Mesodermal cell (in vitro differentiated cells): ENCODE measurements at regions not wholly inside any gene's neighbourhood (a gene's known extent, or its start where the extent isn't known, plus 50 kb on each side); places are given as distances from the start of the nearest gene placed in this dataset.

ENCODE experiments used
- H3K27ac ChIP-seq: 2 replicates; pipeline ENCODE4 v1.7.0; 2013; ENCODE audit warnings: mild to moderate bottlenecking, low read depth, low read length, moderate library complexity; ENCODE audit not compliant: severe bottlenecking
- H3K36me3 ChIP-seq: 2 replicates; pipeline ENCODE4 v1.7.1; 2013; ENCODE audit warnings: mild to moderate bottlenecking, low read length, moderate library complexity; ENCODE audit not compliant: control insufficient read depth, insufficient read depth
- H3K4me1 ChIP-seq: one replicate; pipeline ENCODE4 v1.7.1; 2013; ENCODE audit warnings: mild to moderate bottlenecking, low read length; ENCODE audit not compliant: insufficient read depth, control insufficient read depth, poor library complexity, severe bottlenecking
- H3K4me3 ChIP-seq: 2 replicates; pipeline ENCODE4 v1.7.0; 2013; ENCODE audit warnings: low read length, control low read depth, mild to moderate bottlenecking; ENCODE audit not compliant: insufficient read depth, poor library complexity, severe bottlenecking; ENCODE audit errors: extremely low read depth
- H3K9me3 ChIP-seq: 2 replicates; pipeline ENCODE4 v1.7.1; 2013; ENCODE audit warnings: mild to moderate bottlenecking, low read length, moderate library complexity; ENCODE audit not compliant: control insufficient read depth
- WGBS, 2 experiments: methylation state at CpG; one replicate each; pipeline ENCODE4 v1.1.5; 2013; ENCODE audit warnings: missing lambda C conversion rate in 2 of 2; ENCODE audit not compliant: insufficient coverage in 2 of 2; 5-methylcytosine and 5-hydroxymethylcytosine counted together

- Histone ChIP-seq H3K9me3 (no peaks in the 10 kb centered on the region), H3K4me3 (no peak overlapping the region), H3K36me3 (no peaks in the 10 kb centered on the region), H3K4me1 (no peaks in the 10 kb centered on the region), H3K27ac (no peak overlapping the region)
- 83% methylated on average over 1 of the region's 2 CpGs for WGBS, 2 experiments
Measured at GRCh38 chr21:32197896-32198295, 81.0 kb downstream of the MIS18A start.

DNA sequence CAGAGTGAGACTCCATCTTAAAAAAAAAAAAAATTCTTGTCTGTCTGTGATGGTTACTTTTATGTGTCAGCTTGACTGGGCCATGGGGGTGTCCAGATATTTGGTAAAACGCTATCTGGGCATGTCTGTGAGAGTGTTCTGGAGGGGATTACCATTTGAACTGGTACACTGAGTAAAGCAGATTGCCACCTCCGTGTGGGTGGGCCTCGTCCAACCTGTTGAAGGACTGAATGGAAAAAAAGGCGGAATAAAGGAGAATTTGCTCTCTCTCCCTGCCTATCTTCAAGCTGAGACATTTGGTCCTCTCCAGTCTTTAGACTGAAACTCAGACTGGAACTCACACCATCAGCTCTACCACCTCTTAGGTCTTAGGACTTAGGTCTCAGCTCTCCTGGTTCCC lies 82.8 kb downstream of the MIS18A start:
- H3K27ac ChIP-seq = no peak overlapping the region
- 80 to 89% methylated on average over 3 to 4 of the region's 4 CpGs for WGBS, 2 experiments
- H3K36me3 ChIP-seq = no peaks in the 10 kb centered on the region
- H3K9me3 ChIP-seq = no peaks in the 10 kb centered on the region
- H3K4me3 ChIP-seq = no peak overlapping the region
- no peaks in the 10 kb centered on the region for H3K4me1 ChIP-seq

GRCh38 chr21:32193098-32193465 lies 85.8 kb downstream of the MIS18A start:
- no peaks in the 10 kb centered on the region for H3K4me1 ChIP-seq
- WGBS, 2 experiments = 88 to 94% methylated on average over 4 to 6 of the region's 7 CpGs
- no peaks in the 10 kb centered on the region for H3K9me3 ChIP-seq
- no peaks in the 10 kb centered on the region for H3K36me3 ChIP-seq
- no peak overlapping the region for H3K4me3 ChIP-seq
- no peak overlapping the region for H3K27ac ChIP-seq

- Histone ChIP-seq H3K4me3 (no peak overlapping the region), H3K4me1 (no peaks in the 10 kb centered on the region), H3K36me3 (no peaks in the 10 kb centered on the region), H3K9me3 (no peaks in the 10 kb centered on the region), H3K27ac (no peak overlapping the region)
- 91% methylated on average over 10 to 11 of the region's 13 CpGs for WGBS, 2 experiments
Measured at GRCh38 chr21:32192291-32193097, 86.4 kb downstream of the MIS18A start.

DNA sequence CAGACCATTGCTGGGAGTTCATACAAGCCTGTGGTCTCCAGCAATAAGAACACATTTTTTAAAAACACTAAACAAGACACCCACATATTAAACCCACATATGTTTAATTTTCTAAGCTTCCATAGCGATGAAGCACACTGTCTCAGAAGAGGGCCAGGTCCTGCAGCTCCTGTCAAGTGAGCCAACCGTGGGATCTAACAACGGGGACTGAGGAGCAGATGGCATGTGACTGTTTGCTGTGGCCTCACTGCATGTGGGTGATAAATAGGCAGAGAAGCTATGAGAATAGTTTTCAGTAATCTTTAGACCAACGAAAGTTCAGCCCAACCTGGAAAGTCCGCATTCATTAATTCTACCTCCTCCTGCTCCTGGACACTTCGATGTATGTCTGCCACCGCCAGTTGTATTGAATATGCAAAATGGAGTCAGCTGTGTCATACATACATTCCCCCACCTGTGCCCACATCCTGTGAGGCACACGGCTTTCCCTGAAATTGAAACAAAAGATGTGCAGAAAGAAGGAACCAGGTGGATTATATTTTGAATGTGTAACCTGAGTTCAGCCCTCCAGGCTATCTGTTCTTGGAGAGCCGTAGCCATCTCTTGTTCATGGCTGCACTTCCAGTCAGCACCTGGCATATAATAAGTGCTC lies 88.2 kb downstream of the MIS18A start:
- no peaks in the 10 kb centered on the region for H3K4me1 ChIP-seq
- no peaks in the 10 kb centered on the region for H3K36me3 ChIP-seq
- no peak overlapping the region for H3K4me3 ChIP-seq
- WGBS, 2 experiments = 90 to 92% methylated on average over 3 to 5 of the region's 9 CpGs
- no peaks in the 10 kb centered on the region for H3K9me3 ChIP-seq
- H3K27ac ChIP-seq = no peak overlapping the region

- Histone ChIP-seq H3K4me3 (no peak overlapping the region), H3K27ac (no peak overlapping the region), H3K4me1 (no peaks in the 10 kb centered on the region), H3K9me3 (no peaks in the 10 kb centered on the region), H3K36me3 (no peaks in the 10 kb centered on the region)
- 64 to 83% methylated on average over 2 to 4 of the region's 5 CpGs for WGBS, 2 experiments
Measured at GRCh38 chr21:32189688-32190483, 89.0 kb downstream of the MIS18A start.

- H3K4me3 ChIP-seq = no peak overlapping the region
- no peaks in the 10 kb centered on the region for H3K36me3 ChIP-seq
- H3K4me1 ChIP-seq = no peaks in the 10 kb centered on the region
- WGBS, 2 experiments = 89 to 91% methylated on average over 5 to 6 of the region's 8 CpGs
- no peak overlapping the region for H3K27ac ChIP-seq
- no peaks in the 10 kb centered on the region for H3K9me3 ChIP-seq
Measured at GRCh38 chr21:32186804-32187203, 92.0 kb downstream of the MIS18A start.

DNA sequence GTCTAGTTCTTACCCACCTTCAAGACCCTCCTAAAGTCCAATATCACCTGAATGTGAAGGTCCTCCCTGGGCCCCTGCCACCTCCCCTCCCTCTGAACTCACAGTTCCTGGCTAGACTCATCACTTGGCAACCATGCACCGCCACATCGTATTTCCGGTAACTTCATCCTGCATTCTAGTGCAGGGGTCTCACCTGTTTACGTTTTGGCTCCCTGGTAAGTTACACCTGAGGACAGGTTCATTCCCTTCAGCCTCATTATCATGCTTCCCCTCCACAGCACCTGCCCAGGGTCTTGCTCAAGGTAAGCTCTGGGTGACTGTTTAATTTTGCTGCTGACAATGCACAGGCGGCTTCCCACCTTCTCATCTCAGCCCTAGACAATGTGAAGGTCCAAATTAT lies 93.1 kb downstream of the MIS18A start:
- H3K36me3 ChIP-seq = no peaks in the 10 kb centered on the region
- H3K4me3 ChIP-seq = no peak overlapping the region
- H3K27ac ChIP-seq = no peak overlapping the region
- 91 to 100% methylated on average over 5 of the region's 5 CpGs for WGBS, 2 experiments
- H3K4me1 ChIP-seq = no peaks in the 10 kb centered on the region
- peaks cover 1% of the 10 kb centered on the region for H3K9me3 ChIP-seq

GRCh38 chr21:32185103-32185502 lies 93.7 kb downstream of the MIS18A start:
- 100% methylated on average over 1 of the region's 2 CpGs; no CpG with 5 or more reads in 1 of the 2 experiments for WGBS, 2 experiments
- Histone ChIP-seq H3K27ac (no peak overlapping the region), H3K4me3 (no peak overlapping the region), H3K36me3 (no peaks in the 10 kb centered on the region), H3K4me1 (no peaks in the 10 kb centered on the region), H3K9me3 (peaks cover 3% of the 10 kb centered on the region)

DNA sequence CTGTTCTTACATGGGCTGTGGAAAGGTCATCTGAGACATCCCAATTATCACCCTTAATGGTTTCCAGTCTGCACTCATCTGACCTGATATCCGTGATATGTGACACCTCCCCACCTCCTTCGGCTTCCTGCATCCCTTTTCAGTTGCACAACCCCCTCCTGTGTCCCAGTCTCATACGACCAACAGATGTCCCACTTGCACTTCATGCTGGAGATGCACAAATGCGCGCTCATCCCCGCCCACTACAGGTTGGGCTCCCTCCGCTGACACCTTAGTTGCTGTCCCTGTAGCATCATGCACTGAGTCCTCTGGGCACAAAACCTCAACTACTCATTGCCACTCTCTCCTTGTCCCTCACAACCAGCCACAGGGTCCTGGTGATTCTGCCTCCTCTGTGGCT lies 94.4 kb downstream of the MIS18A start:
- 71 to 80% methylated on average over 7 of the region's 7 CpGs for WGBS, 2 experiments
- Histone ChIP-seq H3K36me3 (no peaks in the 10 kb centered on the region), H3K4me1 (no peaks in the 10 kb centered on the region), H3K9me3 (peaks cover 3% of the 10 kb centered on the region), H3K4me3 (no peak overlapping the region), H3K27ac (no peak overlapping the region)
